C4-2B (cell line): ENCODE measurements at regions not wholly inside any gene's neighbourhood (a gene's known extent, or its start where the extent isn't known, plus 50 kb on each side); places are given as distances from the start of the nearest gene placed in this dataset.

ENCODE experiments used
- H3K27ac ChIP-seq: fragments of 450-650 bp; 2 replicates; pipeline ENCODE4 v1.5.1; 2017
- ZFX ChIP-seq: fragments of 450-650 bp; IDR thresholded peaks from 2 replicates; pipeline ENCODE4 v1.6.1; 2017
- TF ChIP-seq, protein P1 (sequence below): fragments of 450-650 bp; conservative IDR thresholded peaks from 2 replicates; pipeline ENCODE4 v1.5.1; 2017; ENCODE audit warnings: mild to moderate bottlenecking

DNA sequence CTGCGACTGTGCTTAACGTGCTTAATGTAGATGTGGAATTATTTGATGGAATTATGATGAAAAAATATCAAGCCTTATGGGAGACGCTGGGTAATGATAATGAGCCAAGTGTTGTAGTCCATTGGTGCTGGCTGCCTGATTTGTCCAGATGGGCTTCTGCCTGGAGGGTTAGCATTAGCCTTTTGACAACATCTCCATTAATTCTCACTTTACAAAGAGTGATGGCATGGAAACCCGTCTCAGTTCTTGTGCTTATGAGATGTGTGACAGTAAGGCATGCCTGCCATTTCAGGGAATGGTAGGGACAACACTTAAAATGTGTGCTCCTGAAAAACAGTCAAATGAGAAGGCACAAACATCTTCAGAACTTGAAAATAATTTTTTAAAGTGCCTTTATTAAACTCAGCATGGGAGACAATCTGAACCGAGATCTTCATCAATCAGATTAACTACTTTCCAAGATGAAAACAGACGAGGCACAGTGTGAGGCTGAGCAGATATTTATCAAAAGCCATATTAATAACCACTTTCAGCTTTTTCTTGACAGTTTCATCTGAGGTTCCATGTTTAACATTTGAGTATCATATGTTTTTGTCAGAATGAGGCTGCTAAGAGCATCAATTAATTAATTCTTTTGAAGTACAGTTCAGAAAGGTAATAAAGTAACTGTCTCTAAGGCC, 473.1 kb downstream of the NXPH1 start:
- TF ChIP-seq, protein P1, sequence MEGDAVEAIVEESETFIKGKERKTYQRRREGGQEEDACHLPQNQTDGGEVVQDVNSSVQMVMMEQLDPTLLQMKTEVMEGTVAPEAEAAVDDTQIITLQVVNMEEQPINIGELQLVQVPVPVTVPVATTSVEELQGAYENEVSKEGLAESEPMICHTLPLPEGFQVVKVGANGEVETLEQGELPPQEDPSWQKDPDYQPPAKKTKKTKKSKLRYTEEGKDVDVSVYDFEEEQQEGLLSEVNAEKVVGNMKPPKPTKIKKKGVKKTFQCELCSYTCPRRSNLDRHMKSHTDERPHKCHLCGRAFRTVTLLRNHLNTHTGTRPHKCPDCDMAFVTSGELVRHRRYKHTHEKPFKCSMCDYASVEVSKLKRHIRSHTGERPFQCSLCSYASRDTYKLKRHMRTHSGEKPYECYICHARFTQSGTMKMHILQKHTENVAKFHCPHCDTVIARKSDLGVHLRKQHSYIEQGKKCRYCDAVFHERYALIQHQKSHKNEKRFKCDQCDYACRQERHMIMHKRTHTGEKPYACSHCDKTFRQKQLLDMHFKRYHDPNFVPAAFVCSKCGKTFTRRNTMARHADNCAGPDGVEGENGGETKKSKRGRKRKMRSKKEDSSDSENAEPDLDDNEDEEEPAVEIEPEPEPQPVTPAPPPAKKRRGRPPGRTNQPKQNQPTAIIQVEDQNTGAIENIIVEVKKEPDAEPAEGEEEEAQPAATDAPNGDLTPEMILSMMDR, result no peak
- no peak for TF ChIP-seq ZFX
- H3K27ac ChIP-seq, result no peak overlapping the region

DNA sequence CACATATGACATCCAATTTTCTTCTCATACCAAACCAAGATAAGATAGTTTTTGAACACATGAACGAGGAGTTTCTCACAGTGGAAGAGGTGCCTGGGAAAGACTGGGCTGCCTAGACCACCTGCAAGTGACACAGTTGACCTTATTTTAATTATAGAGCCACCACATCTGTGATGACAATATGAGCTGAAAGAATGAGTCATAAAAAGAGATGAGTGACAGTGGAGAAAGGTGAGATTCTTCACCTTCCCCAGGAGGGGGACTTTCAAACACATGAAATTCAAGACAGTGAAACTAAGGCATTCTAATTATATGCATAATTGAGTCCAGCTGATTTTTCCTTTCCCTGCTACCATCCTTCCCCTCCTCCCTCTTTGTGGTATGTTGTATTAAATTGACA, 475.5 kb downstream of the NXPH1 start:
- H3K27ac ChIP-seq, result no peak overlapping the region
- TF ChIP-seq, protein P1, result peak; percentile 7; the same call in 1 of the 2 replicates
- TF ChIP-seq ZFX, result no peak

DNA sequence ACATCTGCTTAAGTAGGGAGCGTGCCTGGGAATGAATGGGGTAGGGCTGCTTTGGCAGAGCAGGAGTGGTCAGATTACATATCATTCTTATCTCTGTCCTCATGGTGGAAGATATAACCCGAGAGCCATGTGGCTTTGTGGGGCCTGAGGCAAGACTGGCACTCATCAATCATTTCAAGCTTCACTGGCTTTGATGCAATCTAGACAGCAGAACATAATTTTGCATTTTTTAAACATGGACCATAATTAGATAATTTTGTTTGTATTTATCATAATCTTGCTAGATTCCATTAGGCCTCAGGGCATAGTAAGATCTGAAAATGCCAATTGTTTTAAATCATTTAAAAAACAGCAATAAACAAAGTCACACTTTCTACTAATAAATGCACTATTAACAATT, 480.3 kb downstream of the NXPH1 start:
- H3K27ac ChIP-seq, result no peak overlapping the region
- TF ChIP-seq ZFX, result no peak
- TF ChIP-seq, protein P1, result no peak

DNA sequence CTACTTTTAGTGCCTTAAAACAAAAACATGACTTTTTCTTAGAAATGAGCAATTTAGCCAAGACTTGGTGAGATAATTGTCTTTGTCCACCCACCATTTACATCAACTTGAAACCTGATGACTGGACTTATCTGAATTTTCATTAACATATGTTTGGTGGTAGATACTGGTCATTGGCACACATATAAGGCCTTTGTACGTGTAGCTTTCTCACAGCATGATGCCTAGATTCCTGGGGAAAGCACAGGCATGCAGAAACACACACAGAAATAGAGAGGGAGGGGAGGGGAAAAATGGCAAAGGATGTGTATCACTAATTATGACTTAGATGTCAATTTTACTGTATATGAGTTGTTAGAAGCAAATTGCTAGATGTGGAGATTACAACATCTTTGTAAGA, 488.4 kb downstream of the NXPH1 start:
- TF ChIP-seq, protein P1, result no peak
- TF ChIP-seq ZFX, result no peak
- H3K27ac ChIP-seq, result no peak overlapping the region

DNA sequence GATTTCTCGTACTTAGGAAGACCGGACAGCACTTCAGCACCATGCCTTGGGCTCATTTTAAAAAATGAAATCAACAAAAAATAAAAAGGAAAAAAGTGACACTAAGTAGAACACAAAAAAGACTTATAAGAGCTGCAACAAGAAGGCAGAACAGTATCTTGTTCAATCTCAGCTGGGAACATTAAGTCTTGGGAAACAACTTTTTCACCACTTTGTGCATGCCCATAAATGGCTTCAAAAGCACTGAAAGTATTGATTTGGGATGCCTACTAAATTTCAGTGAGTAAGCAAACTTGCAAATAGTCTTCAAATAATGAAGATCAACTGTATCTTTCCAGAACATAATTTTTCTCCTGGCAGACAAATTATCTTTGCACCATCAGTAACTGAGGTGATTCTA, 489.3 kb downstream of the NXPH1 start:
- TF ChIP-seq, protein P1, result no peak
- TF ChIP-seq ZFX, result no peak
- H3K27ac ChIP-seq, result no peak overlapping the region

DNA sequence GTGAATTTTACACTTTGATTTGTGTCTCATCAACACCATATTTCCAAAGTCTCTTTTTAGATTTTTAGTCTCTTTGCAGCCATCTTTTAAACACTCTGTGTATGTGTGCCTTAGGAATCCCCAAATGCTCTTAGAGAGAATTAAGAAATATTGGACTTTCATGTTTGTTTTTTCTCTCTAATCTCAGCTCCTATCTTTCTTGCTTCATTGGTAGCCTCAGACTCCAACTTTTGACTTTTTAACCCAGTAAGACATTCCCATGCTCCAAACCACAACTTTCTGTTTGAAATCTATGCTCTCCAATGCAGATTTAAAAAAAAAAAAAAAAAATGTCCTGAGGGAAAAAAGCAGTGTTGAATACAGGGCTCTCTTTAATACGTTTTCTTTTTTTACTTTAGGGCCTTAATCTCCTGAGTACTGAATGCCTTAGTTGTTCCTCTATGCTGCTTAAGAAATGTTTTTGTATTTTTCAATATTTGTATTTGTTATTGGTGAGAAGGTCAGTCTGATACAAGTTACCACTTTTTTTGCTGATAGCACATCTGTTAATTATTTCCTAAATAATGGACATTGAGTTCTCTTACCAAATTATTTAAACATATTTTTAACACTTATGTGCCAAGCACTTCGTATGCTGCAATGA, 489.9 kb downstream of the NXPH1 start:
- no peak for TF ChIP-seq ZFX
- TF ChIP-seq, protein P1, result no peak
- H3K27ac ChIP-seq, result no peak overlapping the region

DNA sequence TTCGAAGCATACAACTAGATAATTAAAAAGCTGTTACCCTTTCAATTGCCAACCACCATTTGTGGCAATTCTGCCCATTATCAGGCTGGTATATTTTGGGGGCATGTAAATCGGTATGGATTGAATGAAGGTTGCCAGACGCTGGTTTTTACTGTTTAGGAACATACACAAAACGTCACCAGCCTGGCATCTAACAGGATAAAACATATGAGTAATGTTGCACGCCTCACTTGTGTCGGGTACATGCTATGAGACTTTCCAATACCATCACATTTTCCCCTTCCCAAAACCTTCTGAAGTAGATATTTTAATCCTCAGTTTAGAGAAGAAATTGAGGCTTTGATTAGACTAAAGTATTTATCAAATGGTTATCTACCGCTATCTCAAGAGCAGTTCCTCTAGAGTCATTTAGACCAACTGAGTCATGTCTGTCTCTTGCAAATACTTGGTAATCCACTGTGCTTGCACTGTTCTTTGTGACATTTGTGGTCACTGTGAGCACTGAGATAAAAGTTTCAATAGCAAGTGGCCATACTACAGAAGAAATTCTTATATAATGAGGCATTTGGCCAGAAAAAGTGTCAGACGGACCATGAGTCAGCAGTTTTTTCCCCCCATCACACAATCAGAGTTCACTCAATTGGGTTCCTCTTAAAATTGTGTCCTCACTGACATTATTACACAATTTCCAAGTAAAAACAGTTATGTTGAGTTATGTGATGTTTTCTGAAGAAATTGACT, 498.7 kb downstream of the NXPH1 start:
- H3K27ac ChIP-seq, result no peak overlapping the region
- TF ChIP-seq ZFX, result no peak
- TF ChIP-seq, protein P1, result no peak
